ENCODE measurements at regions not wholly inside any gene's neighbourhood (a gene's known extent, or its start where the extent isn't known, plus 50 kb on each side); places are given as distances from the start of the nearest gene placed in this dataset.

GRCh38 chr4:33616121-33616520 is 2628.2 kb downstream of the ARAP2 start:
- Histone ChIP-seq H3K36me3 (ENCODE audit: control insufficient read depth in 2 of 3, insufficient read depth in 3 of 3, low read length in 3 of 3) (no peaks in the 10 kb centered on the region), H3K9me3 (ENCODE audit: control insufficient read depth in 2 of 3, insufficient read depth in 1 of 3, low read length in 3 of 3) (no peaks in the 10 kb centered on the region)

GRCh38 chr4:33625748-33626147 is 2618.6 kb downstream of the ARAP2 start:
- FAIRE-seq (no peak), DNase-seq (no peak)
- Histone ChIP-seq H3K9me3 (ENCODE audit: control insufficient read depth in 2 of 3, insufficient read depth in 1 of 3, low read length in 3 of 3) (no peaks in the 10 kb centered on the region), H3K4me3 (ENCODE audit: low read length in 3 of 3) (no peak overlapping the region), H3K27ac (ENCODE audit: low read depth in 2 of 2, low read length in 2 of 2) (no peak overlapping the region), H3K36me3 (ENCODE audit: control insufficient read depth in 2 of 3, insufficient read depth in 3 of 3, low read length in 3 of 3) (no peaks in the 10 kb centered on the region), H3K27me3 (ENCODE audit: control insufficient read depth, insufficient read depth, low read length) (no peaks in the 10 kb centered on the region), H3K9ac (ENCODE audit: low read length in 3 of 3) (no peak overlapping the region), H3K4me1 (ENCODE audit: control insufficient read depth in 2 of 3, insufficient read depth in 2 of 3, low read depth in 1 of 3, low read length in 3 of 3) (no peaks in the 10 kb centered on the region)
- TF ChIP-seq CTCF (IDR thresholded peaks at IDR 0.05; ENCODE audit: borderline replicate concordance, extremely low read depth, insufficient read depth) = no peak
- intact Hi-C loops (cut with DNase I) = no loop called here

More at GRCh38 chr4:33616121-33616520, 2628.2 kb downstream of the ARAP2 start:
- Histone ChIP-seq H3K27me3 (ENCODE audit: control insufficient read depth, insufficient read depth, low read length) (no peaks in the 10 kb centered on the region), H3K27ac (ENCODE audit: low read depth in 2 of 2, low read length in 2 of 2) (no peak overlapping the region), H3K4me3 (ENCODE audit: low read length in 3 of 3) (no peak overlapping the region), H3K9ac (ENCODE audit: low read length in 3 of 3) (no peak overlapping the region), H3K4me1 (ENCODE audit: control insufficient read depth in 2 of 3, insufficient read depth in 2 of 3, low read depth in 1 of 3, low read length in 3 of 3) (no peaks in the 10 kb centered on the region)
- no peak for FAIRE-seq
- intact Hi-C loops (cut with DNase I) = no loop called here
- DNase-seq = no peak
- TF ChIP-seq CTCF (IDR thresholded peaks at IDR 0.05; ENCODE audit: borderline replicate concordance, extremely low read depth, insufficient read depth) = no peak

- no peak for DNase-seq
- TF ChIP-seq CTCF (IDR thresholded peaks at IDR 0.05; ENCODE audit: borderline replicate concordance, extremely low read depth, insufficient read depth) = no peak
- no peak for FAIRE-seq
Measured at GRCh38 chr4:33626221-33626620, 2618.1 kb downstream of the ARAP2 start.

GRCh38 chr4:33628296-33628695 is 2616.0 kb downstream of the ARAP2 start:
- Histone ChIP-seq H3K27ac (ENCODE audit: low read depth in 2 of 2, low read length in 2 of 2) (no peak overlapping the region), H3K9ac (ENCODE audit: low read length in 3 of 3) (no peak overlapping the region), H3K27me3 (ENCODE audit: control insufficient read depth, insufficient read depth, low read length) (no peaks in the 10 kb centered on the region), H3K4me1 (ENCODE audit: control insufficient read depth in 2 of 3, insufficient read depth in 2 of 3, low read depth in 1 of 3, low read length in 3 of 3) (no peaks in the 10 kb centered on the region), H3K4me3 (ENCODE audit: low read length in 3 of 3) (no peak overlapping the region), H3K9me3 (ENCODE audit: control insufficient read depth in 2 of 3, insufficient read depth in 1 of 3, low read length in 3 of 3) (no peaks in the 10 kb centered on the region), H3K36me3 (ENCODE audit: control insufficient read depth in 2 of 3, insufficient read depth in 3 of 3, low read length in 3 of 3) (no peaks in the 10 kb centered on the region)
- intact Hi-C loops (cut with DNase I) = no loop called here
- FAIRE-seq (no peak), DNase-seq (no peak)
- no peak for TF ChIP-seq CTCF (IDR thresholded peaks at IDR 0.05; ENCODE audit: borderline replicate concordance, extremely low read depth, insufficient read depth)

More at GRCh38 chr4:33626221-33626620, 2618.1 kb downstream of the ARAP2 start:
- Histone ChIP-seq H3K27me3 (ENCODE audit: control insufficient read depth, insufficient read depth, low read length) (no peaks in the 10 kb centered on the region), H3K36me3 (ENCODE audit: control insufficient read depth in 2 of 3, insufficient read depth in 3 of 3, low read length in 3 of 3) (no peaks in the 10 kb centered on the region), H3K4me3 (ENCODE audit: low read length in 3 of 3) (no peak overlapping the region), H3K9ac (ENCODE audit: low read length in 3 of 3) (no peak overlapping the region), H3K4me1 (ENCODE audit: control insufficient read depth in 2 of 3, insufficient read depth in 2 of 3, low read depth in 1 of 3, low read length in 3 of 3) (no peaks in the 10 kb centered on the region), H3K9me3 (ENCODE audit: control insufficient read depth in 2 of 3, insufficient read depth in 1 of 3, low read length in 3 of 3) (no peaks in the 10 kb centered on the region), H3K27ac (ENCODE audit: low read depth in 2 of 2, low read length in 2 of 2) (no peak overlapping the region)
- intact Hi-C loops (cut with DNase I) = no loop called here

All from kidney (tissue), 13 donors.